Psoas muscle (tissue), 7 donors: ENCODE measurements at regions not wholly inside any gene's neighbourhood (a gene's known extent, or its start where the extent isn't known, plus 50 kb on each side); places are given as distances from the start of the nearest gene placed in this dataset.

Experiments used
- ATAC-seq, 4 donors: fragments of 200-7000 bp; cut with Tn5 transposase; one replicate each; pipeline ENCODE4 v1.9.1; 2020; ENCODE audit warnings: moderate library complexity in 3 of 4, mild to moderate bottlenecking in 2 of 4
- DNase-seq, 2 donors: peaks; one replicate each; pipeline ENCODE4 v3.0.0-alpha.2; 2020
- H3K27ac ChIP-seq: fragments of 200-600 bp; one replicate; pipeline ENCODE4 v1.8.0; 2022
- H3K27me3 ChIP-seq, 3 donors: fragments of 200-600 bp in 1 of 3; one replicate each; pipeline versions ENCODE4 v1.6.1 to v1.8.0; 2013 to 2022; ENCODE audit warnings: low read length in 2 of 3, mild to moderate bottlenecking in 2 of 3, moderate library complexity in 1 of 3; ENCODE audit not compliant: insufficient read depth in 3 of 3
- H3K36me3 ChIP-seq, 2 donors: fragments of 200-600 bp in 1 of 2; one replicate each; pipeline versions ENCODE4 v1.6.1 to v1.8.0; 2013 to 2022; ENCODE audit warnings: low read depth in 1 of 2, mild to moderate bottlenecking in 1 of 2, moderate library complexity in 1 of 2; ENCODE audit not compliant: insufficient read depth in 1 of 2
- H3K4me1 ChIP-seq: fragments of 200-600 bp; one replicate; pipeline ENCODE4 v1.8.0; 2022
- H3K4me3 ChIP-seq: fragments of 200-600 bp; one replicate; pipeline ENCODE4 v1.8.0; 2022; ENCODE audit warnings: mild to moderate bottlenecking
- H3K9me3 ChIP-seq: fragments of 200-600 bp; one replicate; pipeline ENCODE4 v1.8.0; 2022
- WGBS, 3 donors: extraction: QIAGEN DNeasy Blood & Tissue Kit; methylation state at CpG; one replicate each; pipeline versions ENCODE4 v1.1.6 to v1.1.7; 2013; 5-methylcytosine and 5-hydroxymethylcytosine counted together
- intact Hi-C, 2 donors: fragments of 100-400 bp; cut with DNase I; formaldehyde crosslinking; loops; one replicate each; pipeline versions ENCODE4 v1.11.0 to v1.14.2; 2022
- TF ChIP-seq, protein P1 (sequence below): fragments of 200-600 bp; IDR thresholded peaks from one replicate; pipeline ENCODE4 v1.8.0; 2022; ENCODE audit warnings: antibody characterized with exemption
- donor health status: healthy with polysubstance abuse.
- donor health status: DM: no; HTN: no; CAD: no; lungs with moderate emphysema.
- donor health status: Bipolar disorder and iron deficiency.
- donor health status: healthy.
- donor health status: DM: yes; HTN: yes; CAD: no.
- donor health status: DM: no; HTN: no; CAD: no.
- donor health status: DM: yes; HTN: yes; CAD: no.

DNA sequence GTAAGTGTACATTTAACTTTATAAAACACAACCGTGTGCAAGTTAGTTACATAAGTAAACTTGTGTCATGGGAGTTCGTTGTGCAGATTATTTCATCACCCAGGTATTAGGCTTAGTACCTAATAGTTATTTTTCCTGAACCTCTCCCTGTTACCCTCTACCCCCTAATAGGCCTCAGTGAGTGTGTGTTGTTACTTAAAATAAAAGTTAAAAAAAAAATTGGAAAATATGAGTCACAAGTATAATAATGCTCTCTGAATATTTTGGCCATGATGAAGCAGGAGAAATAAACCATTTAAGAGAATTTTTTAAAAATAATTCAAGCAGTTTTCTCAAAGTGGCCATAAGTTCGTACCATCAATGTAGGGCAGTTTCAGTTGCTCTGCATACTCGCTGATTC, 105.1 kb upstream of the GRID2 start:
- Histone ChIP-seq H3K36me3 (no peaks in the 10 kb centered on the region), H3K27me3 (no peaks in the 10 kb centered on the region), H3K9me3 (no peaks in the 10 kb centered on the region), H3K4me1 (no peaks in the 10 kb centered on the region), H3K4me3 (no peak overlapping the region), H3K27ac (no peak overlapping the region)
- intact Hi-C loops: no loop called here
- DNase-seq: no peak
- TF ChIP-seq, protein P1, sequence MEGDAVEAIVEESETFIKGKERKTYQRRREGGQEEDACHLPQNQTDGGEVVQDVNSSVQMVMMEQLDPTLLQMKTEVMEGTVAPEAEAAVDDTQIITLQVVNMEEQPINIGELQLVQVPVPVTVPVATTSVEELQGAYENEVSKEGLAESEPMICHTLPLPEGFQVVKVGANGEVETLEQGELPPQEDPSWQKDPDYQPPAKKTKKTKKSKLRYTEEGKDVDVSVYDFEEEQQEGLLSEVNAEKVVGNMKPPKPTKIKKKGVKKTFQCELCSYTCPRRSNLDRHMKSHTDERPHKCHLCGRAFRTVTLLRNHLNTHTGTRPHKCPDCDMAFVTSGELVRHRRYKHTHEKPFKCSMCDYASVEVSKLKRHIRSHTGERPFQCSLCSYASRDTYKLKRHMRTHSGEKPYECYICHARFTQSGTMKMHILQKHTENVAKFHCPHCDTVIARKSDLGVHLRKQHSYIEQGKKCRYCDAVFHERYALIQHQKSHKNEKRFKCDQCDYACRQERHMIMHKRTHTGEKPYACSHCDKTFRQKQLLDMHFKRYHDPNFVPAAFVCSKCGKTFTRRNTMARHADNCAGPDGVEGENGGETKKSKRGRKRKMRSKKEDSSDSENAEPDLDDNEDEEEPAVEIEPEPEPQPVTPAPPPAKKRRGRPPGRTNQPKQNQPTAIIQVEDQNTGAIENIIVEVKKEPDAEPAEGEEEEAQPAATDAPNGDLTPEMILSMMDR: no peak
- ATAC-seq: no peak
- 76 to 84% (median 83%) methylated on average over 4 of the region's 4 CpGs for WGBS, 3 donors

DNA sequence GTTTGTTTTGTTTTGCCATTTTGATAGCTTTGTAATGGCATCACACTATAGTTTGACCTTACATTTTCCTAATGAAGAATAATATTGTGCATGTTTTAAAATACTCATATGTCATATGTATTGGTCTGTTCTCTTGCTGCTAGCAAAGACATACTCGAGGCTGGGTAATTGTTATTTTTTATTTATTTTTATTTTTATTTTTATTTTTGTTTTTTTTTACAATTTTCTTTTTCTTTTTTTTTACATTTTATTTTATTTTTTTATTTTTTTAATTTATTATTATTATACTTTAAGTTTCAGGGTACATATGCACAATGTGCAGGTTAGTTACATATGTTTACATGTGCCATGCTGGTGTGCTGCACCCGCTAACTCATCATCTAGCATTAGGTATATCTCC, 104.6 kb upstream of the GRID2 start:
- H3K27ac ChIP-seq: no peak overlapping the region
- H3K4me1 ChIP-seq: no peaks in the 10 kb centered on the region
- TF ChIP-seq, protein P1: no peak
- H3K27me3 ChIP-seq: no peaks in the 10 kb centered on the region
- 96 to 98% (median 96%) methylated on average over 2 of the region's 2 CpGs for whole genome bisulfite sequencing, 3 donors
- no peaks in the 10 kb centered on the region for H3K9me3 ChIP-seq
- no peaks in the 10 kb centered on the region for H3K36me3 ChIP-seq
- H3K4me3 ChIP-seq: no peak overlapping the region
- intact Hi-C loops: no loop called here
- ATAC-seq: no peak
- DNase-seq: no peak

DNA sequence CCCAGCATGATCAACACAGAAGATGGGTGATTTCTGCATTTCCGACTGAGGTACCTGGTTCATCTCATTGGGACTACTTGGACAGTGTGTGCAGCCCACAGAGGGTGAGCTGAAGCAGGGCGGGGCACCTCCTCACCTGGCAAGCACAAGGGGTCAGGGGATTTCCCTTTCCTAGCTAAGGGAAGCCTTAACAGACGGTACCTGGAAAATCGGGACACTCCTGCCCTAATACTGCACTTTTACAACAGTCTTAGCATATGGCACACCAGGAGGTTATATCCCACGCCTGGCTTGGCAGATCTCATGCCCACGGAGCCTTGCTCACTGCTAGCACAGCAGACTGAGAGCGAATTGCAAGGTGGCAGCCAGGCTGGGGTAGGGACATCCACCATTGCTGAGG, 92.9 kb upstream of the GRID2 start:
- H3K27me3 ChIP-seq: no peaks in the 10 kb centered on the region
- 79 to 88% (median 85%) methylated on average over 7 of the region's 7 CpGs for WGBS, 3 donors
- H3K36me3 ChIP-seq: no peaks in the 10 kb centered on the region
- ATAC-seq (no peak), DNase-seq (no peak)
- intact Hi-C loops: no loop called here
- H3K4me3 ChIP-seq: no peak overlapping the region
- no peaks in the 10 kb centered on the region for H3K4me1 ChIP-seq
- no peak overlapping the region for H3K27ac ChIP-seq
- no peaks in the 10 kb centered on the region for H3K9me3 ChIP-seq
- TF ChIP-seq, protein P1: no peak

DNA sequence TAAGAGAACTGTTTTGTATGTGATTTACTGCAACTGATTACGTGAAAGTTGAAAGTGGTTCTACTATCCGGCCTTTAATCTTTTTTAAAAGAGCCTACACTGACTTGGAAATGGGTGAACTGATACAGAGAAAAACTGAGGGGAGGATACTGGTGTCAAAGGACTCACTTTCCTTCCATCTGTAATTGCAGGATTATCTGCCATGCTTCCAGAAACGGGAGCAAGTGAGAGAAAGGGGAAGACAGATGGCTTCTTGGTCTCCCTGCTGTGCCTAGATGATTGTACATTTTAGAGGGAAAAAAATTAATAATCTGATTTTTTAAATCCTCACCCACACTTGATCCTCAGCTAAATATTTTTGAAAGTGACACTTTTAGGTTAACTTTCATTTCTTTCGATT, 88.3 kb upstream of the GRID2 start:
- Histone ChIP-seq H3K4me1 (no peaks in the 10 kb centered on the region), H3K9me3 (no peaks in the 10 kb centered on the region), H3K27ac (no peak overlapping the region), H3K36me3 (no peaks in the 10 kb centered on the region), H3K4me3 (no peak overlapping the region), H3K27me3 (no peaks in the 10 kb centered on the region)
- intact Hi-C loops: no loop called here
- TF ChIP-seq, protein P1: no peak
- DNase-seq: no peak
- WGBS, 3 donors: 76 to 84% (median 83%) methylated on average over 4 of the region's 4 CpGs
- ATAC-seq: no peak

DNA sequence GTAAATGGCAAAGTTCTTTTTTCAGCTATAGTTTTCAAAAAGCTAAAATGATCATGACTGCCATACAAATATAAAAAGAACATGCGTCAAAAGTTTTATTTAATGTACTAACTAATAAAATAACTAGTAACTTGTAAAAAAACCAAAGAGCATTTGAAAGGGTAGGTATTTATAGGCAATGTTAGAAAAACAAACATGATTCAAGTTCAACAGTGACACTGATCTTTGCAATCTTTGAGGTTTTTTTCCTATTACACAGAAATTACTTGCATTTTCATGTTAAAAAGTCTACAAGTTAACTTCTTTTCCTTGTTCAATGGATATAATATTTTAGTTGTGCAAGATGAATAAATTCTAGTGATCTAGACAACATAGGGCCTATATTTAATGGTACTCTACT, 72.3 kb upstream of the GRID2 start:
- intact Hi-C loops: no loop called here

More for the DNA sequence above, 72.3 kb upstream of the GRID2 start:
- H3K4me3 ChIP-seq: no peak overlapping the region
- WGBS, 3 donors: 93 to 97% (median 96%) methylated on average over 1 of the region's 1 CpG
- ATAC-seq (no peak), DNase-seq (no peak)
- no peaks in the 10 kb centered on the region for H3K4me1 ChIP-seq
- no peaks in the 10 kb centered on the region for H3K27me3 ChIP-seq
- H3K27ac ChIP-seq: no peak overlapping the region
- no peaks in the 10 kb centered on the region for H3K9me3 ChIP-seq
- H3K36me3 ChIP-seq: no peaks in the 10 kb centered on the region
- TF ChIP-seq, protein P1: no peak
